GM12878 (cell line): ENCODE measurements at regions not wholly inside any gene's neighbourhood (a gene's known extent, or its start where the extent isn't known, plus 50 kb on each side); places are given as distances from the start of the nearest gene placed in this dataset.

Experiments
- ATAC-seq: fragments of 200-7000 bp; cut with Tn5 transposase; 3 replicates; pipeline ENCODE4 v1.9.1; 2020; ENCODE audit warnings: mild to moderate bottlenecking, moderate library complexity
- BruUV-seq: library from RNA; stranded (reverse); fragments of 400-500 nt; replicated peaks from 2 replicates; lab custom pipeline; 2021; lab: Mats Ljungman, UMichigan
- CTCF ChIA-PET: fragments of 300-600 bp; sonication (Branson Sonifier 250); formaldehyde crosslinking; extraction: SDS; loops from one replicate; lab custom pipeline; 2021; ENCODE audit warnings: inconsistent platforms; lab: Yijun Ruan, JAX
- POLR2A ChIA-PET: fragments of 350-600 bp; formaldehyde crosslinking; extraction: SDS; loops from one replicate; lab custom pipeline; 2021; ENCODE audit warnings: inconsistent platforms; lab: Charles Lee
- RAD21 ChIA-PET: fragments of 300-600 bp; sonication (Branson Sonifier 250); formaldehyde crosslinking; loops from one replicate; lab custom pipeline; 2023; ENCODE audit warnings: antibody characterized with exemption; ENCODE audit not compliant: unreplicated experiment; lab: Charles Lee
- SMC1A ChIA-PET: fragments of 300-600 bp; sonication (Branson Sonifier 250); formaldehyde crosslinking; loops from one replicate; lab custom pipeline; 2023; ENCODE audit not compliant: unreplicated experiment, uncharacterized antibody; lab: Charles Lee
- DNase-seq: peaks from one replicate; pipeline ENCODE4 v3.0.0-alpha.2; 2011; ENCODE audit warnings: low read depth, low spot score
- FAIRE-seq: peaks from 3 replicates; lab custom pipeline; 2011; peaks lifted over from hg19 to GRCh38; lab: Jason Lieb, UNC
- H2AFZ ChIP-seq: 2 replicates; pipeline ENCODE4 v1.6.0; 2011; ENCODE audit warnings: low read depth, low read length, control low read depth; ENCODE audit not compliant: control insufficient read depth
- H3K27ac ChIP-seq: 2 replicates; pipeline ENCODE4 v1.5.1; 2011; ENCODE audit warnings: control low read depth; ENCODE audit not compliant: control insufficient read depth, insufficient read depth
- H3K27me3 ChIP-seq, 2 experiments: replicated peaks in 1 of 2; 2 replicates each; pipeline versions ENCODE4 v1.6.0 to v1.6.1; 2011; ENCODE audit warnings: low read length in 1 of 2; ENCODE audit not compliant: control insufficient read depth in 2 of 2, insufficient read depth in 2 of 2
- H3K36me3 ChIP-seq, 2 experiments: 2 replicates each; pipeline ENCODE4 v1.5.1; 2011; ENCODE audit warnings: low read length in 1 of 2; ENCODE audit not compliant: control insufficient read depth in 2 of 2, insufficient read depth in 2 of 2
- H3K4me1 ChIP-seq: 2 replicates; pipeline ENCODE4 v1.6.1; 2011; ENCODE audit warnings: mild to moderate bottlenecking, low read length, moderate library complexity, mixed read lengths; ENCODE audit not compliant: control insufficient read depth, insufficient read depth
- H3K4me2 ChIP-seq: 2 replicates; pipeline ENCODE4 v1.6.0; 2011; ENCODE audit warnings: control low read depth; ENCODE audit not compliant: control insufficient read depth, insufficient read depth
- H3K4me3 ChIP-seq: fragments of 200-600 bp; sonication (generic); 2 replicates; pipeline ENCODE4 v1.5.1; 2016
- H3K79me2 ChIP-seq: 2 replicates; pipeline ENCODE4 v1.6.0; 2011; ENCODE audit warnings: low read length; ENCODE audit not compliant: control insufficient read depth, insufficient read depth
- H3K9ac ChIP-seq: 2 replicates; pipeline ENCODE4 v1.8.0; 2011; ENCODE audit warnings: low read length, control low read depth, mixed read lengths; ENCODE audit not compliant: control insufficient read depth, insufficient read depth
- H3K9me3 ChIP-seq: replicated peaks from 3 replicates; pipeline ENCODE4 v1.5.1; 2011; ENCODE audit warnings: mild to moderate bottlenecking, low read length; ENCODE audit not compliant: control insufficient read depth, insufficient read depth
- H4K20me1 ChIP-seq: 2 replicates; pipeline ENCODE4 v1.6.0; 2011; ENCODE audit not compliant: control insufficient read depth, insufficient read depth
- BCL11A ChIP-seq: IDR thresholded peaks from 2 replicates; pipeline ENCODE4 v1.6.1; 2011; ENCODE audit warnings: low read depth, low read length
- SMAD5 ChIP-seq: IDR thresholded peaks from 2 replicates; pipeline ENCODE4 v1.6.1; 2016; ENCODE audit warnings: antibody characterized with exemption, low read depth
- SPI1 ChIP-seq: IDR thresholded peaks from 2 replicates; pipeline ENCODE4 v1.6.1; 2011; ENCODE audit warnings: low read depth, mild to moderate bottlenecking, low read length, moderate library complexity, borderline replicate concordance; ENCODE audit not compliant: insufficient read depth
- TAF1 ChIP-seq: IDR thresholded peaks from 2 replicates; pipeline ENCODE4 v1.6.1; 2011; ENCODE audit warnings: mild to moderate bottlenecking, low read depth, low read length, borderline replicate concordance
- YBX1 ChIP-seq: fragments of 450-650 bp; IDR thresholded peaks from 2 replicates; pipeline ENCODE4 v1.6.1; 2016; ENCODE audit warnings: antibody characterized with exemption
- YY1 ChIP-seq: IDR thresholded peaks from 2 replicates; pipeline ENCODE4 v1.6.1; 2011; ENCODE audit warnings: low read depth, mild to moderate bottlenecking, low read length
- WGBS: methylation state at CpG from one replicate; pipeline ENCODE4 v1.1.6; 2016; ENCODE audit warnings: low lambda C conversion rate; ENCODE audit not compliant: insufficient replicate concordance, insufficient coverage; ENCODE audit errors: missing lambda C conversion rate; 5-methylcytosine and 5-hydroxymethylcytosine counted together
- in situ Hi-C: fragments of 300-500 bp; cut with MboI; formaldehyde crosslinking; loops from 9 replicates; pipeline ENCODE4 v1.14.3; 2018; ENCODE audit warnings: mixed read lengths
- intact Hi-C: fragments of 100-400 bp; cut with micrococcal nuclease; formaldehyde crosslinking; loops from one replicate; pipeline ENCODE4 v1.14.2; 2022; ENCODE audit not compliant: unreplicated experiment
- TF ChIP-seq, protein P1 (sequence below): fragments of 450-650 bp; IDR thresholded peaks from 2 replicates; pipeline ENCODE4 v1.6.1; 2016; ENCODE audit warnings: mild to moderate bottlenecking

DNA sequence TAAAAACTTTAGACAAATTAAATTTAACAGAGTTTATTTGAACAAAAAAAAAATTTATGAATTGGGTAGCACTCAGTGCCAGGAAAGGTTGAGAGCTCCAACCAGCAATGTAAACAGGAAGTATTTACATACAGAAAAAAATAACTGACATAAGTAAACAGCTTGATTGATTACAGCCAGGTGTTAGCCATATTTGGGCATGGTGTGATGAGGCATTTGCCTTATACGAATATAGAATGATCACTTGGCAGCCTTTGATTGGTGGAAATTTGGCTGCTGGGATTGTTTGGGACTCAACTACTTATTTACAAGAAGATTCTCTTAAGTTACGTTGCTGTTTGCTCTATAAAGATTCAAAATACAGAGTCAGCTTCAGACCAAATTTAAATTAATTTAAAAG is 172.0 kb downstream of the ADAM29 start:
- FAIRE-seq (no peak), DNase-seq (no peak), ATAC-seq (no peak)
- SMC1A ChIA-PET: interaction anchor here (0.6 to 0.9 kb wide), 2 partner anchors 232 to 658 kb away, joined by 3 read pairs; no protein-coding TSS in a partner anchor
- H3K4me3 ChIP-seq: no peak overlapping the region
- no peaks in the 10 kb centered on the region for H3K4me1 ChIP-seq
- H3K9ac ChIP-seq: no peak overlapping the region
- in situ Hi-C loops (no loop called here), intact Hi-C loops (no loop called here)
- BruUV-seq: no TSS peak
- H3K27ac ChIP-seq: no peak overlapping the region
- H4K20me1 ChIP-seq: no peaks in the 10 kb centered on the region
- H3K9me3 ChIP-seq: no peaks in the 10 kb centered on the region
- no peaks in the 10 kb centered on the region for H3K79me2 ChIP-seq
- POLR2A ChIA-PET: no interaction called here
- no peaks in the 10 kb centered on the region for H3K36me3 ChIP-seq
- no peaks in the 10 kb centered on the region for H3K27me3 ChIP-seq
- no peak overlapping the region for H2AFZ ChIP-seq
- H3K4me2 ChIP-seq: no peak overlapping the region
- WGBS: 0% methylated on average over 2 of the region's 2 CpGs
- RAD21 ChIA-PET: no interaction called here
- CTCF ChIA-PET: no interaction called here
- TF ChIP-seq, protein P1, sequence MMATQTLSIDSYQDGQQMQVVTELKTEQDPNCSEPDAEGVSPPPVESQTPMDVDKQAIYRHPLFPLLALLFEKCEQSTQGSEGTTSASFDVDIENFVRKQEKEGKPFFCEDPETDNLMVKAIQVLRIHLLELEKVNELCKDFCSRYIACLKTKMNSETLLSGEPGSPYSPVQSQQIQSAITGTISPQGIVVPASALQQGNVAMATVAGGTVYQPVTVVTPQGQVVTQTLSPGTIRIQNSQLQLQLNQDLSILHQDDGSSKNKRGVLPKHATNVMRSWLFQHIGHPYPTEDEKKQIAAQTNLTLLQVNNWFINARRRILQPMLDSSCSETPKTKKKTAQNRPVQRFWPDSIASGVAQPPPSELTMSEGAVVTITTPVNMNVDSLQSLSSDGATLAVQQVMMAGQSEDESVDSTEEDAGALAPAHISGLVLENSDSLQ: peak; percentile 18; the same call in 1 of the 2 replicates
- no peak for TF ChIP-seq SPI1

DNA sequence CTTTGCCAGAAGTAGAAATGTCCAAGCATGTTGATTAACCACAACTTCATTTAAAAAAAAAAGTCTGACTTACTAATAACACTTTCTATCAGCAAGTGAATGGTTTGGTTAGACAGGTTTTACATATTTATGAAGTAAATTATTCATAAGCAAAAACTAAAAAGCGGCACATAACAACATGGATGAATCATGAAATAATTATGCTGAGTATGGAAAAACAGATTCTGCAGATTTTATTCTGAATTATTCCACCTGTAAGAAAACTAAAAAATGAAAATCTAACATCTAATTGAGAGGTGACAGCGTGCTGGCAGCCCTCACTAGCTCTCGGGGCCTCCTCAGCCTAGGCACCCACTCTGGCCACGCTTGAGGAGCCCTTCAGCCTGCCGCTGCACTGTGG is 173.5 kb downstream of the ADAM29 start:
- intact Hi-C loops: no loop called here
- Histone ChIP-seq H3K27ac (no peak overlapping the region), H4K20me1 (no peaks in the 10 kb centered on the region), H3K4me2 (no peak overlapping the region), H3K4me1 (no peaks in the 10 kb centered on the region), H3K9me3 (no peaks in the 10 kb centered on the region), H3K79me2 (no peaks in the 10 kb centered on the region), H2AFZ (no peak overlapping the region), H3K27me3 (no peaks in the 10 kb centered on the region), H3K4me3 (no peak overlapping the region), H3K36me3 (no peaks in the 10 kb centered on the region), H3K9ac (no peak overlapping the region)
- RAD21 ChIA-PET: no interaction called here
- FAIRE-seq: no peak
- DNase-seq: no peak
- WGBS: 15% methylated on average over 5 of the region's 5 CpGs
- BruUV-seq: no TSS peak
- POLR2A ChIA-PET: no interaction called here
- in situ Hi-C loops: no loop called here
- CTCF ChIA-PET: no interaction called here
- TF ChIP-seq TAF1 (no peak), BCL11A (no peak), YY1 (no peak), SMAD5 (no peak), YBX1 (no peak)
- SMC1A ChIA-PET: interaction anchor here (0.9 kb wide), 1 partner anchor 409 kb away, joined by 3 read pairs; no protein-coding TSS in a partner anchor
- no peak for ATAC-seq
